AG04450 (cell line): ENCODE measurements at regions not wholly inside any gene's neighbourhood (a gene's known extent, or its start where the extent isn't known, plus 50 kb on each side); places are given as distances from the start of the nearest gene placed in this dataset.
"Not testable (repeated sequence)": the region's sequence is repeated elsewhere in the genome, so short reads cannot be mapped to it uniquely, and the experiment has no call there.

Source experiments
- CTCF ChIA-PET: fragments of 300-600, 350-600 bp; formaldehyde crosslinking; extraction: SDS; loops from one replicate; lab custom pipeline; 2022; ENCODE audit warnings: antibody characterized with exemption, inconsistent platforms; lab: Charles Lee
- POLR2A ChIA-PET: fragments of 350-600 bp; formaldehyde crosslinking; extraction: SDS; loops from one replicate; lab custom pipeline; 2021; ENCODE audit warnings: antibody characterized with exemption, inconsistent platforms; lab: Yijun Ruan, JAX
- DNase-seq: peaks from one replicate; pipeline ENCODE4 v3.0.0-alpha.2; 2011; ENCODE audit warnings: low read depth, low spot score
- H3K27ac ChIP-seq: one replicate; pipeline ENCODE4 v1.5.1; 2012; ENCODE audit warnings: low read depth, low read length, control low read depth
- H3K27me3 ChIP-seq: one replicate; pipeline ENCODE4 v1.6.0; 2012; ENCODE audit warnings: low read length; ENCODE audit not compliant: control insufficient read depth, insufficient read depth
- H3K4me3 ChIP-seq: 2 replicates; pipeline ENCODE4 v1.5.1; 2011; ENCODE audit warnings: mild to moderate bottlenecking, low read depth, low read length, control low read depth
- H3K9me3 ChIP-seq: 2 replicates; pipeline ENCODE4 v1.5.1; 2012; ENCODE audit warnings: low read length; ENCODE audit not compliant: control insufficient read depth, insufficient read depth
- CTCF ChIP-seq: IDR thresholded peaks from 2 replicates; pipeline ENCODE4 v1.5.1; 2011; ENCODE audit warnings: low read depth, low read length, control low read depth, inconsistent platforms

GRCh38 chr20:59484228-59484627 lies 120.1 kb upstream of the PHACTR3 start:
- no peak for TF ChIP-seq CTCF
- H3K4me3 ChIP-seq: no peak overlapping the region
- POLR2A ChIA-PET: no interaction called here
- CTCF ChIA-PET: interaction anchor here (0.7 kb wide), 1 partner anchor 12 kb away, joined by 3 read pairs; no protein-coding TSS in a partner anchor
- peaks cover 3% of the 10 kb centered on the region; the same call in 1 of the 2 replicates for H3K9me3 ChIP-seq
- H3K27ac ChIP-seq: no peak overlapping the region
- H3K27me3 ChIP-seq: no peaks in the 10 kb centered on the region
- no peak for DNase-seq

GRCh38 chr20:59485576-59486454 lies 118.5 kb upstream of the PHACTR3 start:
- POLR2A ChIA-PET: no interaction called here
- Histone ChIP-seq H3K27ac (no peak overlapping the region), H3K27me3 (no peaks in the 10 kb centered on the region), H3K4me3 (no peak overlapping the region), H3K9me3 (peaks cover 3% of the 10 kb centered on the region; the same call in 1 of the 2 replicates)
- CTCF ChIA-PET: interaction anchor here (2.0 kb wide), 1 partner anchor 10 kb away, joined by 7 read pairs; no protein-coding TSS in a partner anchor
- no peak for DNase-seq
- TF ChIP-seq CTCF: no peak

GRCh38 chr20:59488459-59488858 lies 115.9 kb upstream of the PHACTR3 start:
- CTCF ChIA-PET, H3K4me3 ChIP-seq, H3K27me3 ChIP-seq, H3K27ac ChIP-seq, DNase-seq, POLR2A ChIA-PET, H3K9me3 ChIP-seq: not testable (repeated sequence)

- H3K9me3 ChIP-seq, POLR2A ChIA-PET, H3K4me3 ChIP-seq, H3K27me3 ChIP-seq, DNase-seq, H3K27ac ChIP-seq: not testable (repeated sequence)
- CTCF ChIA-PET: interaction anchor here (1.2 kb wide), 1 partner anchor 10 kb away, joined by 6 read pairs; no protein-coding TSS in a partner anchor
Observed at GRCh38 chr20:59490196-59491004, 113.9 kb upstream of the PHACTR3 start.

- no peaks in the 10 kb centered on the region for H3K27me3 ChIP-seq
- ChIA-PET CTCF (interaction anchor here (1.0 to 1.7 kb wide), 2 partner anchors 14 to 624 kb away, joined by 3 to 5 read pairs; no protein-coding TSS in a partner anchor), POLR2A (no interaction called here)
- no peak overlapping the region for H3K4me3 ChIP-seq
- H3K9me3 ChIP-seq: no peaks in the 10 kb centered on the region
- DNase-seq: no peak
- TF ChIP-seq CTCF: no peak
- no peak overlapping the region for H3K27ac ChIP-seq
Observed at GRCh38 chr20:59491884-59492283, 112.5 kb upstream of the PHACTR3 start.
